ENCODE measurements at regions not wholly inside any gene's neighbourhood (a gene's known extent, or its start where the extent isn't known, plus 50 kb on each side); places are given as distances from the start of the nearest gene placed in this dataset.

DNA sequence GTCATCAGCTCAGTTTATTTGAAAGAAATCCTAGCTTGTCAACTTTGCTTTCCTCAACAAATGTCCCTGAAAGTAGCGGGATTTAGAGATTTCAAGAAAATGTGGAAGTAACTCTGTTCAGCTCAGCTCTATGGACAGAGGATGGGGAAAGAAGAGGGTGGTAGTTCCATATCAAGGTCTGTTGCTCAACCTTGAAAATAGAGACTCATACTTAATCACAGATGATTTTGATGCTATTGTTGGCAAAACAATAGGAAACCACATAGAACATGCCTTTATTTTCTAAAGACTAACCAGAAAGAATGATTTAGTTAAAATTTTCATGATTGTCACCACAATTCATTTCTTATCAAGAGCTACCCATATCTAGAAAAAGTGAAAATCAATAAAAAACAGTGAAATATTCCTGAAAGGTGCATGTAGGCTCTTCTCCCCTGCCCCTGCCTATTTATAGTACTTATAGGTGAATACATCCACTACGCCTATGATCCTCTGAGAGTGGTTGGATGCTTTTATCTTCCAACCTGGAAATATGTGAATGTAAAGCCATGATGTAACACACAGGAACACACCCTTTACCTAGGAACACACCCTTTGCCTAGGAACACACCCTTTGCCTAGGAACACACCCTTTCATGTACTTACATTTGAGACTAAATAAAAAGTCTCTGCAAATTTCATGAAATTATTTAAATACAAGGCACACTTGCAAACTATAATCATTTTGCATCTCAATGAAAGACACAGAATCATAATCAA lies 65.8 kb downstream of the ETAA1 start:
- no peak for DNase-seq

DNA sequence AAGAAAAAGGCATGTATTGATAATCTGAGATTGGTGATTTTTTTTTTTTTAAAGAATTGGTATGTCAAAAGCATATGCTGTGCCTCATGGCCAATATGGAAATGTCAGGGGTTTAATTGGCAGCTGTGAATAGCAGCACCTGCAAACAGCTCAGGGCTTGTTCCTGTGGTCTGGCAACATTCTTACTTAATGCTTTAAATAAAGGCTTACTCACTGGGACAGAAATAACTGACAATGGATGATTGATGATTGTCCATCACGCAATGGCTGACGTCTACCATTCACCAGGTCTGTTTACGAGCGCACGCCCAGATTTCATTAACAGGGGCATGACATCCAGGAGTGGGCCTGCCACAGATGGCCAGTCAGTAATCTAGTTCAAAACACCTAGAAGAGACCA lies 66.7 kb downstream of the ETAA1 start:
- DNase-seq: no peak

DNA sequence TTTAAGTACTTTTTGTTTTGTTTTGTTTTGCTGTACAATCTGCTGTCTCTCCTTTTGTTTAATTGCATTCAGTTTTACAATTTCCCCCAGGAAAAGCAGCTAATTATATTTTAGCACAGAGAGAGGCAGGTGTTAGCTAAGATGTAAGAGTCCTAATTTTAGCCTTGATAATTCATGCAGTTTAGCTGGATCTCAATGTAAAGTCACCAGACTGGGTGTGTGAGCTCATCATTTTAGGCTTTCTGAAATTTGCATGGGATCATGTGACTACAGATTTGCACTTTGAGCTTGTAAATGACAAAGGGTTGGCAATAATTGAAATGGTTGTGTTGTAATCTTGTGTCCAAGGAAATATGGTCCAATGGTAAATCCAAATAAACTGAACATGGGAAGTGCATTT lies 68.5 kb downstream of the ETAA1 start:
- DNase-seq: no peak

DNA sequence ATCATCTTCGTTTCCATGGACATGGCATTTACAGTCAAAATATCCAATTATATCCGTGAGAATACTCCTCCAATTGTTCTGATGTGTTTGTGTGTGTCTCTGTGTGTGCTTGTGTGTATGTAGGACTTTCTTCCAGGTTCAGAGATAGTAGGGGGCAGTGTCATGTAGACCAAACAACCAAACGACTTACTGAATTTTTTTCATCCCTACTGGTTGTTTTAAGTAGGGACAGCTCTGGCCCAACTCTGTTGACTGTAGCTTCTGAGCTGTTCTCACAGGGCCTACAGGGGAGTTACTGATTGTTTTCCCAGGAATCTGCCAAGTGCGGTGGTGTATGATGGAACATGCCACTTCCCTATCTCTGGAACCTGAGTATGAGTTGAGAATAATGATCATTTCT lies 69.6 kb downstream of the ETAA1 start:
- DNase-seq: no peak

DNA sequence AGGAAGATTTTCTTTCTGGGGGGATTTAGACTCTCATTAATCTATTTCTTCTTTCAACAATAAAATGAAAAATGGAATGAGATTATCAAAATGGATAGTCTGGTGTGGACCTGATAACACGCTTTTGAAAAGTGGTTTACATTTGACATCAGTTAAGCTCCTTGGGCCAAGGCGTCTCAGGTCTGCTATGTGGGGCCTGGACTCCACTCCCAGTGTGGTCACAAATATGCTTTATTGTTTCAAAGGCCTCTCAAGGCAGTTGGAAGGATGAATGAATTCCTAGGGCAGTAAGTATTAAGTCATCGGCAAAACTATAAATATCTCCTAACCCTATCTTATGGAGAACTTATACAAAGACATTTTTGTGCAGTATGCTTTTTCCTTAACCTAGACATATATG lies 74.5 kb downstream of the ETAA1 start:
- no peak for DNase-seq

DNA sequence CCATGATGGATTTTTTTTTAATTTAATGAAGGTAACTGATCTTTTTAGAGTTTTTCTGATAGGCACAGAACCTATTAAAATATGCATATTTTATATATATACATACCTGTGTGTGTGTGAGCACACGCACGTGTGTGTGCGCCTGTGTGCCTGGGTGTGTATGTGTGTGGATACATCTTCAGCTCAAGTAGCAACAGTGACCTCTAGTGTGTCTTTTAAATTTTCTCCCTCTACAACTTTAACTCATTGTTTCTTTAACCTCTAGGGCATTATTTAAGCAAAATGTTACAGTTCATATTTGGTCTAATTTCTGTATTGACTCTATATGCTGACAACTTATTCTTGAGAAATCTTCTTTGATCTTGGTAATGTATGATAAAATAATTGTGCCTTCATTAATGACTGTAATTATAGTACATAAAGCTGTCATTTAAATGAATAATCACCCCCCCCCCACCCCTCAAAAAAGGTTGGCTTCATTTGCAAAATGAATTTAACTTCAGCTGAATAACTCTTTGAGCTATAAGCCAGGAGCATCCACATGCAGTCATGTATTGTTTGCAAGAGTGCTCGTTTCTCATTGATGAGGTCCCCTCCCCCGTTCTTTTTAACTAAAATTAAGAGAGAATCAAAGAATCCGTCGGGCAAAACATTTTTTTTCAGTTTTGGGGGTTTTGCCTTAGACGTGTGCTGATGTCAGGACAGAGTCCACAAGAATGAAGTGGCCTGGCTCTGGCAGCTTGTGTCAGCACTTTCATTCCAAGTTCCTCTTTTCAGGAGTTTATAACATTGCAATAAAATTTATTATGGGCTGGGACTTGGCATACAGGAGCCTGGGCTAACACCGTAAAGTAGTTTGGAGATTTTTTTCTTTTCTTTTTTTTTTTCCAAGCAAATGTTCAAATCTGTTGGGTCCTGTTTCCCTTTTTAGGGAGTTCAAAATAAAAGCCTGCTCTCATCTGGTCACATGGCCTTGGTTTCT lies 80.0 kb downstream of the ETAA1 start:
- DNase-seq: peak; percentile 18 to 43

DNA sequence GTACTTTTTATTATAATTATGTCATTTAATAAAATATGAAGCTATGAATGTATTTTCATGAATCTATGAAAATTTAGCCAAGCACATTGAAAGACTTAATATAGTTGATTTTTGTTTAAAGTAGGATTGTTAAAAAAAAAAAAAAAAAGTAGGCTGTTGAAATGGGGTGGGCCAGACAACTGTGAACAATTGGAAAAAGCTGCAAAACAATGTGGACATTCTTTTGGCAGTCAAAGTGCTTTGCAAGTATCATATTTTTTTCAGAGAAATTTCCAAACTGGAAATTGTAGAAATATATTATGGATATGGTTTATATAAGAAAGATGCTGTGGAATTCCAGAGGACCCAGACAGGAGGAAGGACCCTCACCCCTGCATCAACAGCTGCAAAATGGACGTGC lies 82.1 kb downstream of the ETAA1 start:
- no peak for DNase-seq

DNA sequence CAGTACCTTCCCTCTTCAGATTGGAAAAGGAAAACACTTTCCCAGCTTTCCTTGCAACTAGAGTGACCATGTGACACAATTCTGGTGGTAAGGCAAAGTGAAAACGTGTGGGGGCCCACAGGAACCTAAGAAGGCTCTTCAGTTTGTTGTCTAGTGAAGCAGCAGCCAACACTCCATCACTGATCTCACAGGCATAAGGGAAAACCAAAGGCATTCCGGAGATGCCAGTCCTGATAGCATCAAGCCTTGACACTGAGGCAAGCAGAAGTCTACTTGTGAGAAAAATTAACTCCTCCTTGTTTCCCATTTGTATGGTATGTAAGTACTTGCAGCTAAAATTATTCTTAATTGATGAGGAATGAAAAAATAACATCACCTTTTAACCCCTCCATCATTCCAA lies 88.3 kb downstream of the ETAA1 start:
- DNase-seq: no peak

DNA sequence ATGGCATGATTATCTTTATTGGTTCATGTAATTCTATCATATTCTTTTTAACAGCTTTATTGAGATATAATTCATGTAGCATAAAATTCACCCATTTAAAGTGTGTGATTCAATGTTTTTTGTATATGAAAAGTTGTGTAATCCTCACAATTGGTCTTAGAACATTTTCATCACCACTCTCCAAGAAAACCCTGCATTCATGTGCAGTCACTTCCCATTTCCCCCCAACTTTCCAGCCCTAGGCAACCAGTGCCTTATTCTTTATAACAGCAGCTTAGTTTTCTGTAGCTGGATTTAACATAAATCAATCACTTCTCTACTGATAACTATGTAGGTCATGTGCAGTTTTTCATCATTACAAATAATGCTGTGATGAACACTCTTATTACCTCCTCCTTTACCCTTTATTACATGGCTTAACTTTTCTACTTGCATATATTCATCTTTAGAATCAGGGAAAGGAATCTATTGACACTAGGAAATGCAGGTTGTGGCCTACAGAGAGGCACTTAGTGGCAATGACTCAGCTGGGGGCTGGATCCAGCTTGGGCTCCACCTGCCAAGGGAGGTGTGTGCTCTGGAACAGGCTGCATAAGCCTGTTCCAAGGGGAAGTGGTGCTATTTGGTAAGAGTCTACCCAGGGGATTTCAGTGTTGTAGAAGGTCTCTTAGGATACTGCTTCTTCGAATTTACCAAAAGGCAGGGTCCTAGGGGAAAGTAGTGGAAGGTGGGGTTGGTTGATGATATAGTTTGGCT lies 89.1 kb downstream of the ETAA1 start:
- DNase-seq: no peak

DNA sequence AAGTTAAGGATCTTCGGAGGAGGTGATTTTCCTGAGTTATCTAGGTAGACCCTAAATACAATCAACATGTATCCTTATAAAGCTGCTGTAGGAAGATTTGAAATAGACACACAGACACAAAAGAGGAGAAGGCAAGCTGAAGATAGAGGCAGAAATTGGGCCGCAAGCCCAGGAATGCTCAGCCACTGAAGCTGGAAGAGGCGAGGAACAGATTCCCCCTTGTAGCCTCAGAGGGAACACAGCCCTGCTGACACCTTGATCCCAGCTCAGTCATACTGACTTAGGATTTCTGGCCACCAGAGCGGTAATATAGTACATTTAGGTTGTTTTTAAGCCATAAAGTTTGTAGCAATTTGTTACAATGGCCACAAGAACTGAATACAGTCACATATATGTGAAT lies 90.9 kb downstream of the ETAA1 start:
- DNase-seq: no peak

DNA sequence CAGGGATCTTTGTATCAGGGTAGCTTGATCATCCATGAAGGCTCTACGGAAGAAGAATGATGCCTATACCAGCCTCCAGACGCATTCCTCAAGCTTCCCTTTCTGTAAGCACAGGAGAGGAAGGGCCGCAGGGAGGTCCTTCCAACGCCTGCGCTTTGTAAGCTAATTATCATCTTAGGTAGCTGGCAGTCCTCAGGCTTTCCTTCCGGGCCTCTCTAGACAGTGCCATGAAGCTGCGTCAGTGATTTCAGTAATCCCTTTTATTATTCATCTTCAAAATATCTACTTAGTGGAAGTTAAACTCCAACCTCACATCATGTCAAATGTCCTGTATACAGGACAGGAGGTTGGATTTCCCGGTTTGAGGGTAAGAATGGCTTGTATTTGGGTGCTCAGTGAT lies 92.3 kb downstream of the ETAA1 start:
- DNase-seq: no peak

DNA sequence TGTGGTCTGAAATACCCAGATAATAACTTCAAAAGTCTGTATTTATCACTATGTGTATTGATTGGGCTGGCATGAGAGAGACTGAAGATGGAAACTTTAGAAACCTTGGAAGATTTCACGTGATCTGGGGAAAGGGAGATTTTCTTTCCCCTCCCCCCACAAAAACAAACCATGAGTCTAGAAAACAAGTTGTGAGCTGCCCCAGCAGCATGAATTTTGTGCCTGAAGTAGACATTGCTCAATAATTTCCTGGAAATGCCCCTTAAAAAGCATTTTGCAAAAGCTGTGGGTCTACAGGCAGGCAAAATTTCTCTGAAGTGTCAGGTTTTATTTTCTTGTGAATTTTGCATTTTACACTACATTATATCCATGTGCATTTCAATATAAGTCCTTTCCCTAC lies 101.8 kb downstream of the ETAA1 start:
- DNase-seq: no peak

DNA sequence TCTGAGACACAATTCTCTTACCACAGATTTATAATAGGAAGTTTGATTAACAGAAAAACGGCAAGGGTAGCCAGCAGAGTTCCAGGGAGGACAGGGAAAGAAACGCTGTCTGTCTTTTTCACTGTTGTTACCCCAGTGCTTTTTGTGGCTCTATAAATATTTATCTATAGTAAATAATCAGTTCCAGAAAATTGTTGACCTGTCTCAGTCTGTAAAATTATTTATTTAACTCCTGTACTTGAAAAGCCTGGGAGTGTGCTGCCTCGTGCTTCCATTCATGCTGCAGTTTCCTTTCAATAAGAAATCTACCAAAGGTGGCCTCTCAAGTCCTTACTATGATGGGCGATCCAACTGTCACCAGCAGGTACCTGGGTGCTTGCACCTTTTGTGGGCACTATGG lies 102.9 kb downstream of the ETAA1 start:
- no peak for DNase-seq

DNA sequence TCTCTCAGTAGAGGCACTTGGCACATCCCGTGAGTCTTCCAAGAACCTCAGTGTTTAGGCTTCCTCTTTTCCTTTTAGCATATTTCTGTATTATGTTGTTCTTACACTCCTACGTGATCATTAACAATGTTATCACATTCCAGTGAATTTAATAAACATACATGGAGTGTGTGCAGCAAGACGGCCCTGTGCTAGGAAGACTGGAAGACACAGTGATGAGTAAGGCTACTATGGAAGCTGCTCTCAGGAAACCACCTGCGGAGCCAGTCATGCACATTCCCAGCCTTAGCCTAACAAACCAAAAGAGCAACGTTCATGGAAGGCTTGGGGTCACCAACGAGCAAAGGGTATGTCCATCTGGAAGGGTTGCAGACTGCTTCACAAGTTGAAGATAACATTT lies 103.4 kb downstream of the ETAA1 start:
- no peak for DNase-seq

DNA sequence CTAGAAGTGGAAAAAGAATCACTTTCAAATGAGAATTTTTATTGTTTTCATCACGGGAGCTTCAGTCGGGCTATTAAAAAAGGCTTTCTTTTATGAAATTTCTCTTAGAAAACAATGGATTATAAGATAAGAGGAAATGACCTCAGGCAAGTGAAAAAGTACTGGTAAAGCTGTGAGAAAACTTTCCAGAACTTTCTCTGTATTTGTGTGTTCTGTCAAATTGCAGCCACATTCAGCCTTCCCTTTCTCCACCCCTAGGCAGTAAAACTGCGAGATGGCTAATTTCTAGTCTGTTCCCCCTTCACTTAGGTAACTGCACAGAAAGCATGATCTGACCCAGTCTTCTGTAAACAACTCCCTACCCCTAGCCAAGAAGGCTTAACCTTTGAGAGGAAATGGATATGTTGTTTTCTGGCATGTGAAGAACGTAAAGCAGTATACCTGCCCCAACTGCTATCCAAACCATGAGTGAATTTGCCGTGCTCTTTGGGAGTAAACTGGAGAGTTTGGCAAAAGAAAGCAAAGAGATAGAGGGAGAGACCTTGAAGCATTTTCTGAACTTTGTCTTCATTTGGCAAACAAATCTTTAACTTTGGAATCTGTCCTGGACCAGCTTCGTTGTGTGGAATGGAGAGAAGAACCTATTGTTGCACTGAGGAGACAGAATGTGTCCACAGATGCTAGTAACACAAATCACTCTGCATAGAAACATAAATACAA lies 105.4 kb downstream of the ETAA1 start:
- DNase-seq: no peak

DNA sequence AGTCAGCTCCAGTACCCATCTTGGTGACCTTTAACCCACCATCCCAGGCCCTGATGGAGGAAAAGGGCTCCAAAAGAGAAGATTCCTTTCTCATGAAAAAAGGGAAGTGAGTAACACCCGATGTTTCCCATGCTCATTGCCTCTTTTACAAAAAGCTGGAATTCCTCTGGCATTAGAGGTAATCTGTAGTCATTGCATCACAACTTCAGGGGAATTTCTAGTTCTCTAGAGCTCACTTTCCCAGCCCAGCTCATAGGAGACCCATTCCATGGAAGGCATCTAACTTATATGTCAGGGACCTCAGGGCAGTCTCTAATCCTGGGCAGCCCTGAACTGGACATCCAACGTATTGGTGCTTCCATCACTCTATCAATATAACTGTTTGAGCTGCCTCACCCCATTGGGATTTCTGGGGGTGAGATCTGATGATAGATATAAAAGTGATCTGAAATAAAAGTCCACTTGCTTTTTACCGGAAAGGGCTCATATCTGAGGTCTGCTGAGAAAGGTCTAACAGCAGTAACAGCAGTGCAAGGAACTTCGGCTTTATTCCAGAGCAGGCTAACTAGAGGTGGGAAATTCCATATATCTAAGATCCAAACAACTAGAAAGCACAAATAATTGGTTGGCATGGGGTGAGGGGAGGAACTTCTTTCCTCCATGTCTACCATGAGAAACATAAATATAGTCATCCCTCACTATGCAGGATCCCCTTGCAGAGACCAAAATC lies 106.1 kb downstream of the ETAA1 start:
- DNase-seq: no peak

DNA sequence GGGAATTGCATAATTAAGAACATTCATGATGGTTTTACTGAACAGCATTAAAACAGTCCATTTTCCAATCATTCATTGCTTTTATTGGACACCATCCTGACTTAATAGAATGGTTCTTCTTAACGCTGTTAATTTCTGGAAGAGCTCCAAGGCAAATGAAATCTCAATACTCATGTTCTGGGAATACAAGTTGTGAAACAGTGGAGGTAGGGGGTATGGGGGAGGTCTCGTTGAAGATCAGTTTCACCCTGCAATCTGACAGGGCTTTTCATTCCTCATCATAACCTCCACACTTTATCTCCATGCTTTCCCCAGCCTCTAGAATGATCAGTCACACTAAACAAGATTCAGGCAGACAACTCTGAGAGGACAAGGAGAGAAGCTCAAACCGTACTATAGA lies 113.6 kb downstream of the ETAA1 start:
- DNase-seq: no peak

DNA sequence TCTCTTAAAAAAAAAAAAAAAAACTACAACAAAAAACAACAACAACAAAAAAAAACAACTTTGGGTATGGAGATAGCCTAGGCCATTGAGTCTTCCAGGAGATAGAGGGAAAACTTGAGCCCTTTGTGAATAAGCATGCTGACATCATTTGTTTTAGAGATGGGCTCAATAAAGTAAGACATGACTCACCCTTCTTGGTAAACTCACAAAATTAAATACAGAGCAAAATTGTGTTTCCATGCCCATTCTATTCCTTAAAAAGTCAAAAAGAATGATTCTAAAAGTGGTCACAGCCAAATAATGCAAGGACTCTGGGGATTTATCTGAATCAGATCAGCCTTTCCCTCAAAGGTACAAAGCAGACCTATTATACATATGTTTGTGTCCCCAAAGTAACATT lies 117.4 kb downstream of the ETAA1 start:
- no peak for DNase-seq

DNA sequence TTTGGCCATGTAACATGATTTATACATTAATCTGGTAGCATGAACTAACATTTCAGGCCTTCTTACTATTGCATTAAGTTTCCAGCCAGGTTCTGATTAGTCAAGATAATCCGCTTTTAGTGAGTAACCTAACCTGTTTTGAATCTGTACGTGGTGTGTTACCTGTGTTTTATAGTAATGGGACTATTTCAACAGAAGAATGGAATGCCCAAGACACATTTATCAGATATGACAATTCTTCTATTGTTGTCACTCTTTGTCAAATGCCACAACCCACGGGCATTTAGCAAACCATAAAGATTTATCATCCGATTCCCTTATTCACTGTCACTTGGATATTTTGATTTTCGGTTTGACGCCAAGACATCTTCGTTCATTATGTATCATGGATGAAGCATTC lies 117.9 kb downstream of the ETAA1 start:
- no peak for DNase-seq

DNA sequence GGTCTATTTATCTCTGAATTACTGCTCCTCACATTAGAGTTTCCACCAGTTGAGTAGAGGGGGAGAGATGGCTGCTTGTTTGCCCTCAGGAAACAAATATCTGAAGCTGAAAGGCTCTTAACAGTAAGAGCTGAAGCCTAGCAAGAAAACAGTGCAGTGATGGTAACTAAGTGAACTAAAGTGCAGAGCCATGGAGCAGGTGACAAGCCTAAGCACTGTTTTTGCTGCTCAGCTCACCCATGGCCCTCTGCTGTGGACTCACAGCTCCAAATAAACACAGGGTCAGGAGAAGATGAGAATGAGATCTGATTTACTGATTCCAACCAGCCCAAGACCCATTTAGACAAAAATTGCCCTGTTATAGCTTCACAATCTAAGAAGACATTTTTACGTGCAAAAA lies 118.4 kb downstream of the ETAA1 start:
- no peak for DNase-seq

DNA sequence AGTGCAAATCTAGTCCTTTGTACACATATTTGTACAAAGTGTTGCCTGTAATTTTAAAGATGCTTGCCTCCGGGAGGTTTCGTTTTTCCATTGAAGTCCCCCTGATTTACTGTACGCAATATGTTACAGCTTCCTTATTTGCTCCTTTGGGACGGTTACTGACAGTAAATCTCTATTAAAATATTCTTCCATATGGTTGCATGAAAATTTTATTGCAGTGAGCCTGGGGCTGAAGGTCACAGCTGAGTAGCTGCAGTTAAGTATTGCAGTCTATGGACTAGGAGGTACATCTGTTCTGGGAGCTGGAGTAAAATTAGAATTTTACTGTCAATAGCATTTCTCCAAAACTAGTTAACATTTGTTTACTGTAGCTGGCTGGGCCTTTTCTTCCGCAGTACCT lies 119.2 kb downstream of the ETAA1 start:
- DNase-seq: no peak

DNA sequence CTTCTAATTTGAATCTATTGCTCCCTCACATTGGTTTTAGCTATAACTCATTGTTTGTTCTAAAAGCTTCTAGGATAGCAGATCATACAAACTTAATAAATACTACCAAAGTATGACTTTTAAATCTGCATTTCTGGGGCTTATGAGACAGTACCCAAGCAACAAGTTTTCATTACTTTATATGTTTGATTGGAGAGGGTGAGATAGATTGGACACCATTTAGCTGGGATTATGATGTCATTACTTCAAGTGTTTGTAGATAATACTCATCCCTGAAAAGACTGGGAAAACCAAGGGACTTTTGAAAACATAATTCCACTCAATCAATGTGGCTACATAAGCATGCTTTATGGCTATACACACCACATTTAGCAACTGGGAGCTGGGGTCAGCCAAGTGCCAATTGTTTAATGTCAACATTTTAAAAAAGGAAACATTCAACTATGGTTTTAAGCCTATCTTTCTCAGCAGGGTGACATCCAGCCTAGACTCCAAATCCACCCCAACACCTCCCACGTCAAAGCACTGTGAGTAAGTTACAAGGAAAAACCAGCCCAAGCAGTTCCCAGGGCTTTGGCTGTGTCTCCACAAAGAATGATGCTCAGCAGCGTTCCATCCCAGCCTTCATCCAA lies 119.9 kb downstream of the ETAA1 start:
- no peak for DNase-seq
